HepG2 (cell line): ENCODE measurements at regions not wholly inside any gene's neighbourhood (a gene's known extent, or its start where the extent isn't known, plus 50 kb on each side); places are given as distances from the start of the nearest gene placed in this dataset.

Experiments
- CERS6 ChIP-seq: sonication (generic); formaldehyde crosslinking; IDR thresholded peaks from 2 replicates; pipeline ENCODE4 v1.5.0; 2020; ENCODE audit warnings: missing genetic modification reagents
- NFYB ChIP-seq: sonication (generic); formaldehyde crosslinking; IDR thresholded peaks from 2 replicates; pipeline ENCODE4 v1.4.0; 2020; ENCODE audit warnings: missing genetic modification reagents
- NR1H2 ChIP-seq: sonication (generic); formaldehyde crosslinking; IDR thresholded peaks from 2 replicates; pipeline ENCODE4 v1.8.1; 2022; ENCODE audit warnings: low read depth, missing genetic modification reagents, borderline replicate concordance
- RFX1 ChIP-seq: fragments of 450-650 bp; IDR thresholded peaks from 2 replicates; pipeline ENCODE4 v1.6.1; 2017
- TF ChIP-seq, protein P1 (sequence below): sonication (generic); formaldehyde crosslinking; IDR thresholded peaks from 2 replicates; pipeline ENCODE4 v1.5.0; 2020; ENCODE audit warnings: mild to moderate bottlenecking, missing genetic modification reagents, moderate library complexity

- TF ChIP-seq NR1H2 = no peak
- no peak for TF ChIP-seq RFX1
- TF ChIP-seq, protein P1, sequence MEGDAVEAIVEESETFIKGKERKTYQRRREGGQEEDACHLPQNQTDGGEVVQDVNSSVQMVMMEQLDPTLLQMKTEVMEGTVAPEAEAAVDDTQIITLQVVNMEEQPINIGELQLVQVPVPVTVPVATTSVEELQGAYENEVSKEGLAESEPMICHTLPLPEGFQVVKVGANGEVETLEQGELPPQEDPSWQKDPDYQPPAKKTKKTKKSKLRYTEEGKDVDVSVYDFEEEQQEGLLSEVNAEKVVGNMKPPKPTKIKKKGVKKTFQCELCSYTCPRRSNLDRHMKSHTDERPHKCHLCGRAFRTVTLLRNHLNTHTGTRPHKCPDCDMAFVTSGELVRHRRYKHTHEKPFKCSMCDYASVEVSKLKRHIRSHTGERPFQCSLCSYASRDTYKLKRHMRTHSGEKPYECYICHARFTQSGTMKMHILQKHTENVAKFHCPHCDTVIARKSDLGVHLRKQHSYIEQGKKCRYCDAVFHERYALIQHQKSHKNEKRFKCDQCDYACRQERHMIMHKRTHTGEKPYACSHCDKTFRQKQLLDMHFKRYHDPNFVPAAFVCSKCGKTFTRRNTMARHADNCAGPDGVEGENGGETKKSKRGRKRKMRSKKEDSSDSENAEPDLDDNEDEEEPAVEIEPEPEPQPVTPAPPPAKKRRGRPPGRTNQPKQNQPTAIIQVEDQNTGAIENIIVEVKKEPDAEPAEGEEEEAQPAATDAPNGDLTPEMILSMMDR (CRISPR knock-in tag) = no peak
- TF ChIP-seq CERS6 = no peak
- TF ChIP-seq NFYB (CRISPR knock-in tag) = no peak
Observed at GRCh38 chr3:170749765-170750477, 120.1 kb downstream of the RPL22L1 start.
